H1 (cell line): ENCODE measurements at regions not wholly inside any gene's neighbourhood (a gene's known extent, or its start where the extent isn't known, plus 50 kb on each side); places are given as distances from the start of the nearest gene placed in this dataset.
A peak's percentile ranks its signal among the peaks of the same experiment; 100 is the strongest.

Experiments
- BRCA1 ChIP-seq: IDR thresholded peaks from 2 replicates; pipeline ENCODE4 v1.6.1; 2012; ENCODE audit warnings: low read depth, low read length, improper control_type of control experiment
- CTCF ChIP-seq, 3 experiments: IDR thresholded peaks; 1 replicate in 2 of 3; 2 replicates in 1 of 3; pipeline versions ENCODE4 v1.5.1 to v1.6.1; 2011; ENCODE audit warnings: low read length in 3 of 3, mild to moderate bottlenecking in 3 of 3, inconsistent platforms in 2 of 3, low read depth in 1 of 3, moderate library complexity in 1 of 3; ENCODE audit not compliant: insufficient read depth in 1 of 3; ENCODE audit errors: control extremely low read depth in 1 of 3
- EZH2 ChIP-seq: fragments of 200-600 bp; sonication (generic); IDR thresholded peaks from 2 replicates; pipeline ENCODE4 v1.7.1; 2012; ENCODE audit warnings: low read depth, mild to moderate bottlenecking, moderate library complexity, low read length, inconsistent platforms; ENCODE audit not compliant: severe bottlenecking
- PHF8 ChIP-seq: fragments of 200-600 bp; sonication (generic); conservative IDR thresholded peaks from 2 replicates; pipeline ENCODE4 v1.7.1; 2012; ENCODE audit warnings: low read depth, mild to moderate bottlenecking, inconsistent platforms, low read length, moderate library complexity
- SAP30 ChIP-seq: fragments of 300-600 bp; sonication (generic); IDR thresholded peaks from 2 replicates; pipeline ENCODE4 v1.7.1; 2012; ENCODE audit warnings: low read length, moderate library complexity, mild to moderate bottlenecking, inconsistent platforms; ENCODE audit not compliant: insufficient read depth, insufficient replicate concordance
- SP1 ChIP-seq: IDR thresholded peaks from 2 replicates; pipeline ENCODE4 v1.6.1; 2011; ENCODE audit warnings: low read depth, low read length
- SP2 ChIP-seq: IDR thresholded peaks from 2 replicates; pipeline ENCODE4 v1.6.1; 2012; ENCODE audit warnings: mild to moderate bottlenecking, low read length, inconsistent platforms
- SUZ12 ChIP-seq: fragments of 200-600 bp; sonication (generic); IDR thresholded peaks from 2 replicates; pipeline ENCODE4 v1.6.1; 2012; ENCODE audit warnings: mild to moderate bottlenecking, inconsistent platforms, low read length, moderate library complexity, mixed read lengths
- TAF7 ChIP-seq: optimal IDR thresholded peaks from 2 replicates; pipeline ENCODE3; 2011; ENCODE audit warnings: low read depth, mild to moderate bottlenecking, inconsistent platforms, low read length, moderate library complexity, borderline replicate concordance
- TEAD4 ChIP-seq: IDR thresholded peaks from 2 replicates; pipeline ENCODE4 v1.6.1; 2012; ENCODE audit warnings: low read depth, low read length, inconsistent platforms, mixed read lengths
- TF ChIP-seq, protein P1 (sequence below): IDR thresholded peaks from 2 replicates; pipeline ENCODE4 v1.6.1; 2012; ENCODE audit warnings: inconsistent platforms
- TF ChIP-seq, protein P2 (sequence below): IDR thresholded peaks from 2 replicates; pipeline ENCODE4 v1.6.1; 2011; ENCODE audit warnings: low read depth, mild to moderate bottlenecking, low read length; ENCODE audit not compliant: insufficient read depth

DNA sequence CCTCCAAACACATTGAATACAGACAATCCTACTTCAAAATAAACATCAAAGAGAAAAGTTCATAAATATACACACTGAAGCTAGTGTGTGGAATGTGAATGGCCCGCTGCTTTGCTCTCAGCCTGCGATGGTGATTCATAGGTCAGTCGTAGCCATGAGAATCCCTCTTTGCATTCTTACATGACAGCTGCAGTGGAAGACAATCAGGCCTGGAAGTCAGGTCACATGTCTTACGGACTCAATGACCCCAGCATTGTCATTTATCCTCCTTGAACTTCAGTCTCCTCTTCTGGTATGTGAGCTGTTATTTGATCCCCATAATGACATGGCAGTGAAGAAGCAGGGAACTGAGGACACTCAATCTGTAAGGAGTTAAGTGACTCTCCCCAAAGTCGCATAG is 217.8 kb upstream of the EOMES start (continued):
- TF ChIP-seq, protein P1, sequence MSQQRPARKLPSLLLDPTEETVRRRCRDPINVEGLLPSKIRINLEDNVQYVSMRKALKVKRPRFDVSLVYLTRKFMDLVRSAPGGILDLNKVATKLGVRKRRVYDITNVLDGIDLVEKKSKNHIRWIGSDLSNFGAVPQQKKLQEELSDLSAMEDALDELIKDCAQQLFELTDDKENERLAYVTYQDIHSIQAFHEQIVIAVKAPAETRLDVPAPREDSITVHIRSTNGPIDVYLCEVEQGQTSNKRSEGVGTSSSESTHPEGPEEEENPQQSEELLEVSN = no peak
- no peak for TF ChIP-seq SUZ12
- no peak for TF ChIP-seq EZH2
- TF ChIP-seq BRCA1 = no peak
- TF ChIP-seq SP1 = no peak
- TF ChIP-seq CTCF (IDR thresholded peaks at IDR 0.05; ENCODE audit: control extremely low read depth in 1 of 3, insufficient read depth in 1 of 3, low read depth in 1 of 3, low read length in 3 of 3) = no peak
- TF ChIP-seq, protein P2, sequence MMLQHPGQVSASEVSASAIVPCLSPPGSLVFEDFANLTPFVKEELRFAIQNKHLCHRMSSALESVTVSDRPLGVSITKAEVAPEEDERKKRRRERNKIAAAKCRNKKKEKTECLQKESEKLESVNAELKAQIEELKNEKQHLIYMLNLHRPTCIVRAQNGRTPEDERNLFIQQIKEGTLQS = no peak
- TF ChIP-seq TAF7 = no peak
- TF ChIP-seq SP2 = no peak
- peak; percentile 5; the same call in 1 of the 2 replicates for TF ChIP-seq TEAD4
- TF ChIP-seq PHF8 = no peak
- no peak for TF ChIP-seq SAP30
